NCI-H2196 (cell line): ENCODE measurements at regions not wholly inside any gene's neighbourhood (a gene's known extent, or its start where the extent isn't known, plus 50 kb on each side); places are given as distances from the start of the nearest gene placed in this dataset.

Source experiments
- DNase-seq: peaks from one replicate; lab custom pipeline; 2025; ENCODE audit not compliant: unreplicated experiment; lab: John Stamatoyannopoulos, UW

GRCh38 chr11:115817844-115818468 is 313.7 kb upstream of the CADM1 start:
- DNase-seq: no peak

GRCh38 chr11:115808351-115808940 is 304.2 kb upstream of the CADM1 start:
- DNase-seq: no peak

DNA sequence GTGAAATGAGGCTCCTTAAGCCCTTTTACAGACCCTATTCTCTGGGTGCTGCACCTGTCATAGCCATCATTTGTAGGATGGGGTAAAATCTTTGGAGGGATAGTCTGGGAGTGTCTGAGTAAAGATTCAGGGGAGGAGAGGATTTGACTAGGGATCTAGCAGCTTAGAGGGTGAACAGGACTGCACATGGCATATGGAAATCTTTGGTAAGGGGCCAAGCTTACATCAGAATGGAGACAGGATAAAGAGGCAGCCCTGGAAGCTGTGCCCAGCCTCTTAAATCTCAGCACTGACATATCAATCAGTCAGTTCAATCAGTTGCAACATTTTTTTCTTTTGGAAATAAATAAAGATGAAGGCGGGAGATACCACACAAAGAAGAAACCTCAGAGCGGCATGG is 301.8 kb upstream of the CADM1 start:
- no peak for DNase-seq

- DNase-seq: no peak
These were observed 299.0 kb upstream of the CADM1 start for GRCh38 chr11:115803073-115803740.

DNA sequence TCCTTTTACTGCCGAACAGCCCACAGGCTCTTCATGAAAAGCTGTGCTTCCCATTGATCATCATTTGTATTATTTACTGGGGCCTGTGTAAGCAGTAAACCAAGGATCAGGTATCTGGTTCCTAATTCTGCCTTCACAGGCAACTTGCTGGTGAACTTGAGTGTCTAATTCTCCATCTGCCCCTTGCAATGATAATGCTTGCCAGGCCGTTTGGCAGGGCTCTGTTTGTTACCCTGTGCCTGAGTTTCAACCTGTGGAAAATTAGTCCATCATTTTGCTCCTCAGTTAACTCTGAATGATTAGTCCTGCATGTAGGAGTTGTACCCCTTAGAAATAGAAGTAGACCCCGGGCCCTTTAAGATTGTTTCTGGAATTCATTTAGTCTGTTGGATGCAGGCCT is 298.4 kb upstream of the CADM1 start:
- no peak for DNase-seq

DNA sequence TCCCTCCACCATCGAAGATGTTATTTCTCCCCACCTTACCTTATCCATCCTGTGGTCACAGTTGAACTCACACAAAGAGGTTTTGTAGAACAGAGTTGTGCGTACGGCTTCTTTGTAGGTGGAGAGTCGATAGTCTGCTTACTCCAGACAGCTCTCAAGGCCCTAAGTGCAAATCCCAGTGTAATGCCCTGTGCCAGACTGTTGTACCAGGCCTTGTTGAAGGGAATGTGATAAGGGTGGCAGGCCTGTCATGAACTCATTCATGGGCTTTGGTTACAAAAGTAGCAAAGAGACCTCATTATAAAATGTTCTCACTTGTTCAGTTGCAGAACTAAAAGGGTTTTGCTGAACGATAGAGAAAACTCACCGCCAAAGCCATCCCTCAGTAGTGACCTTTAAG is 288.7 kb upstream of the CADM1 start:
- no peak for DNase-seq

GRCh38 chr11:115787302-115787701 is 283.1 kb upstream of the CADM1 start:
- DNase-seq: no peak

GRCh38 chr11:115784796-115785521 is 280.7 kb upstream of the CADM1 start:
- DNase-seq: peak; percentile 74

- no peak for DNase-seq
These were observed 276.6 kb upstream of the CADM1 start for GRCh38 chr11:115780646-115781362.

DNA sequence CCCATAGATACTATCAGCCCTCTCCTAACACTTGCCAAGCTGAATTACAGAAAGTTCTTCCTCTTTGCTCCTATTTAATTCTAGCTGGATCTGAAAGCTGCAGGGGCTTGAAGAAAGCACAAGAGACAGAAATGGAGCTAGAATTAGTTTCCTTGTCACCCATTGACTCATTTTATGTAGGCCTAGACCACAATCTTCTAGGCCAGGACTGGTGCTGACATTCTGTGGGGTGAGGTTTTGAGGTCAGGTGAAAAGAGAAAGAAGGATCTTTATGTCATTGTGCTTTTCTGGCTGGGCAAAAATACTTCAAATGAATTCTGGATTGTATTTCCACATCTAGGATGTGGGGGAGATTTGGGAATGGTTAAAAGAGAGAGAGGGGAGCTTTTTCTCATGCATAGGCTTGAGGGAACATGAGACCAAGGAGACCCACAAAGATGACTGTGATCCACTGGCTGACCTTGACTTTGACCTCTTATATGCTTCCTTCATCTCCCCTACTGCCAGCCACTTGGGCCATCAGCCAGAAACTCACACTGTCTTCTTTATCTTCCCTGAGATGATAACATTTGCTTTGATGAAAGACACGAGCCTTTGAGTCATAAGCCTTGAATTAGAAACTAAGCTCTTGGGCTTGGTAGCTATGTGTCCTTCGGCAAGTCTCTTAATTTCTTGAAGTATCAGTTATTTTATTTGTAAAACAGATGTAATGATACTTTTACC is 274.9 kb upstream of the CADM1 start:
- no peak for DNase-seq

DNA sequence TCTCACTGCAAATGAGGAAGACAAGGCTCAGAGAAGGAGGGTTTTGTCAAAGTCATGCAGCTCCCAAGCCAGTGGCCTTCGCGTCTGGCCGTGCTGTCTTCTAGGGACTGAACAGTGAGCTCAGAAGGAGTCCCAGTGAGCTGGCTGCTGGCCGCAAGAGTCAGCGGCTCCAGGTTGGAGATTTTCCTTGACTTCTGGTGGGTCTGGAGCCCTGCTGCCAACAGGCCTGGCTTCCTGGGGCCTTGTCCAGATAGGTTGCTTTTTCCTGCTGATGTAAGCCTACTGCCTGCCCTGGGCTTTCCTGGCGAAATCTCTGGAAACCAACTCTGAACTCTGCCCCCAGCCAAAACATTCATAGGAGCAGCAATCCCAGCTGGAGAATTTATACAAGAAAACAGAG is 272.7 kb upstream of the CADM1 start:
- no peak for DNase-seq

- DNase-seq: no peak
These were observed 271.6 kb upstream of the CADM1 start for GRCh38 chr11:115775846-115776245.

DNA sequence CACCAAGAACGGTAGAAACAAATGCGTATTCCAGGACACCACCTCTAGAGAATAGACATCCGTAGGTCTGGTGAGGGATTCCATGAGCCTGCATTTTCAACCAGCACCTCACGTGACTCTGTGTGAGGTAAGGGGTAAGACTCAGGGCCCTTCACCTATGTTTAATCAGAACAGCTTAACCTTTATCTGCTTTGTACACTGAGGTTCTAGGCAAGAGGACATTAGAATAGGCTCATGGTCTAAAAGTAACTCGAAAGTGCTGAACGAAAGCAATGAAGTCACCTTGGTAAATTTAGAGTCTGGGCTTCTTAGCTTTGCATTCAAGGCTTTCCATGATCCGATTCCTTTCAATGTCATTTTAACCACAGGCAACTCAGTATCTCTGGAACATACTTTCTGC is 270.5 kb upstream of the CADM1 start:
- DNase-seq: no peak

- DNase-seq: no peak
These were observed 265.7 kb upstream of the CADM1 start for GRCh38 chr11:115769891-115770290.

DNA sequence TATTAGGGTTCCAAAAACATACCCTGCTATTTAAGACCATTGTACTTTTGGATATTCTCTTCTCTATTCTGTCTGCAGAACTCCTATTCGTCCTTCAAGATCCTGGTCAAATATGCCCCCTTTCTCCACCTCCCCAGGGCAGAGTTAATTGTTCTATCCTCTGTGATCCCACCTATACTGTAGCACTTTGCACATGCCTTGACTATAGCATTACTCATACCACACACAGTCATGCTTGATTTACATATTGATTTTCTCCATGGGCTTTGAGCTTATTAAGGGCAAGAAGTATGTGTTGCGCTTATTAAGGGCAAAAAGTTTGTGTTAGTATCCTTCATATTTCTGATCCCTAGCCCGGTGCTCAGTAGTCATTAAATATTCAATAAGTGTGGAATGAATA is 263.7 kb upstream of the CADM1 start:
- no peak for DNase-seq

GRCh38 chr11:115767047-115767802 is 263.0 kb upstream of the CADM1 start:
- DNase-seq: no peak

- no peak for DNase-seq
These were observed 262.3 kb upstream of the CADM1 start for GRCh38 chr11:115766561-115766960.

DNA sequence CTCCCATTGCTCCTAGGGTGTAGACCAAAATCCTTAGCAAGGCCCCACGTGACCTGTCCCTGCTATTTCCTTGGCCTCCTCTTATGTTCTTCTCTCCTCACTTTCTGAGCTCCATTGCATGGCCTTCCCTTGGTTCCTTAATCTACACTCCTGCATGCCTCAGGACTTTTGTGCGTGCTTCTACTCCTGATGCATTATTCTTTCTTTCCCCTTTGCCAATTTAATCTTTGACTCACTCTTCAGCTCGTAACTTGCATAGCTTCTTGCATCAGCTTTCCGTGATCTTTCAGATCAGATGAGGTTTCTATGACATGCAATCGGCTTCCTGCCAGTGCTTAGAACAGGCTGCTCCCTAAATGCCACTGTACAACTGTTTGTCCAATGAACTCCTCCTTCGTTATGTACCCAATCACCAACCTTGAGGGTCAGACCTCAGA is 261.6 kb upstream of the CADM1 start:
- DNase-seq: no peak

GRCh38 chr11:115764176-115764575 is 260.0 kb upstream of the CADM1 start:
- DNase-seq: no peak

DNA sequence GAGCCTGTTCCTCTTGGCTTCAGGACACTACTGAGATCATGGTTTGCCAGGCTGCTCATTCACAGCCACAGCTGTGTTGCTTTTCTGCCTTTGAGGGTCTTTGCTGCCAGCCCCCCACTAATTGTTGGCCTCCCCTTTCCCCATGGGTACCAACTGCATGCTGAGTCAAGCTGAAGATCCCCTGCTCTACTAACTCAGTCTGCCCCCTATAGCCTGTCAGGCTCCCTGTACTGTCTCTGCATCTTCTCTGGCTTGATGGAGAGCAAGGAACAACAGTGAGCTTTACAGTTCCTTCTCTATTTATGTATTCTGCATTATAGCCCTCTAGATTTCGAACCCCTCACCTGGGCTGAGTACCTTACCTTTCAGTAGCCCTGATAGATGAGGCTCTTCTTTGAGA is 257.6 kb upstream of the CADM1 start:
- no peak for DNase-seq
